Testis (tissue), 2 donors: ENCODE measurements at regions not wholly inside any gene's neighbourhood (a gene's known extent, or its start where the extent isn't known, plus 50 kb on each side); places are given as distances from the start of the nearest gene placed in this dataset.

ENCODE experiments used
- DNase-seq: peaks from one replicate; pipeline ENCODE4 v3.0.0-alpha.2; 2019
- H3K27ac ChIP-seq, 2 donors: fragments of 200-600 bp; sonication (generic); one replicate each; pipeline ENCODE4 v1.5.1; 2019
- H3K27me3 ChIP-seq: fragments of 200-600 bp; sonication (generic); one replicate; pipeline ENCODE4 v1.5.1; 2019
- H3K36me3 ChIP-seq: fragments of 200-600 bp; sonication (generic); one replicate; pipeline ENCODE4 v1.5.1; 2017; ENCODE audit warnings: low read depth; ENCODE audit errors: missing control alignments
- H3K4me1 ChIP-seq: fragments of 200-600 bp; sonication (generic); one replicate; pipeline ENCODE4 v1.5.1; 2019
- H3K4me3 ChIP-seq, 2 donors: fragments of 200-600 bp; sonication (generic); one replicate each; pipeline ENCODE4 v1.5.1; 2017 to 2019
- H3K9me3 ChIP-seq: fragments of 200-600 bp; sonication (generic); one replicate; pipeline ENCODE4 v1.5.1; 2017
- POLR2A ChIP-seq: fragments of 450-650 bp; IDR thresholded peaks from one replicate; pipeline ENCODE4 v1.6.1; 2017; ENCODE audit warnings: antibody characterized with exemption, mild to moderate bottlenecking, moderate library complexity
- WGBS, 2 donors: methylation state at CpG; one replicate each; pipeline ENCODE4 v1.1.5; 2018; 5-methylcytosine and 5-hydroxymethylcytosine counted together
- intact Hi-C: fragments of 100-400 bp; cut with DNase I; formaldehyde crosslinking; loops from one replicate; pipeline ENCODE4 v1.15.1; 2023; ENCODE audit warnings: low total_unique reads
- TF ChIP-seq, protein P1 (sequence below), 3 experiments: fragments of 450-650 bp in 2 of 3; fragments of 200-600 bp in 1 of 3; sonication (generic) in 1 of 3; IDR thresholded peaks; one replicate each; pipeline ENCODE4 v1.5.1; 2016 to 2019; ENCODE audit warnings: antibody characterized with exemption in 3 of 3, mild to moderate bottlenecking in 2 of 3, moderate library complexity in 1 of 3

DNA sequence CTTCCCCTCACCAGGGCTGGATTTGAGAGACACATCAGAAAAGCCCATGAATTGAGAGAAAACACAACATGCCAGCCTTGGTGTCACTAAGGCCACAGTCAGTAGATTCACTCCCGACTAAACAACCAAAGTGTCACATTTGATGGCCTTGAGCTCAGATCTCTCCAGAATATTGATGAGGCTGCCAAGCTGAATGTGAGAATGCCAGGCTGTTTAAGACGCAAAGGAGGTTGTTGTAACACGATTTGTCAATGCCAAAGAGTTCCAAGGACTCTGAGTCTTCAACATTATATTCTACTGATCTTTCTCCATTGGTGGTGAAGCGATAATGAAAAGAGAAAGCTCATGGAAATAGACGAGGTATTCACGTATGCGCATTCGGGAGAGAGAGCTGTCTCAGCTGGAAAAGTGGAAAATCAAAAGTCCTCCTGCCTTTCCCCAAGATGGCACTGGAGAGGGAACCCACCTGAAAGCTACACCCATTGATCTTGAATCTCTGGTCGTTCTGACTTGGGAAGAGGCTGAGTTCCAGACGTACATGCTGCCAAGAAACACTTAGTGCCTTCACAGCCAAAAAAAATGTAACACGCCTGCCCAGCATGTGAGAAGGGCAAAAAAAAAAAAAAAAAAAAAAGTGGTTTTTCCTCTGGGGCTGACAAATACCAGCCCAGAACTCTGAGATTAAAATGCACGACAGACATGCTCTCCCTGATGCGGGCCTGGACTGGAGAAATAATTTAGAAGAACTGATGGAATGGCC, 1159.6 kb downstream of the VRK1 start:
- Histone ChIP-seq H3K9me3 (no peaks in the 10 kb centered on the region), H3K27me3 (no peaks in the 10 kb centered on the region), H3K36me3 (no peaks in the 10 kb centered on the region), H3K27ac (no peak overlapping the region), H3K4me3 (no peak overlapping the region), H3K4me1 (no peaks in the 10 kb centered on the region)
- 72 to 76% methylated on average over 13 of the region's 13 CpGs for WGBS, 2 donors
- intact Hi-C loops: no loop called here
- DNase-seq: no peak
- TF ChIP-seq, protein P1, sequence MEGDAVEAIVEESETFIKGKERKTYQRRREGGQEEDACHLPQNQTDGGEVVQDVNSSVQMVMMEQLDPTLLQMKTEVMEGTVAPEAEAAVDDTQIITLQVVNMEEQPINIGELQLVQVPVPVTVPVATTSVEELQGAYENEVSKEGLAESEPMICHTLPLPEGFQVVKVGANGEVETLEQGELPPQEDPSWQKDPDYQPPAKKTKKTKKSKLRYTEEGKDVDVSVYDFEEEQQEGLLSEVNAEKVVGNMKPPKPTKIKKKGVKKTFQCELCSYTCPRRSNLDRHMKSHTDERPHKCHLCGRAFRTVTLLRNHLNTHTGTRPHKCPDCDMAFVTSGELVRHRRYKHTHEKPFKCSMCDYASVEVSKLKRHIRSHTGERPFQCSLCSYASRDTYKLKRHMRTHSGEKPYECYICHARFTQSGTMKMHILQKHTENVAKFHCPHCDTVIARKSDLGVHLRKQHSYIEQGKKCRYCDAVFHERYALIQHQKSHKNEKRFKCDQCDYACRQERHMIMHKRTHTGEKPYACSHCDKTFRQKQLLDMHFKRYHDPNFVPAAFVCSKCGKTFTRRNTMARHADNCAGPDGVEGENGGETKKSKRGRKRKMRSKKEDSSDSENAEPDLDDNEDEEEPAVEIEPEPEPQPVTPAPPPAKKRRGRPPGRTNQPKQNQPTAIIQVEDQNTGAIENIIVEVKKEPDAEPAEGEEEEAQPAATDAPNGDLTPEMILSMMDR (IDR thresholded peaks at IDR 0.05): no peak
- no peak for TF ChIP-seq POLR2A

DNA sequence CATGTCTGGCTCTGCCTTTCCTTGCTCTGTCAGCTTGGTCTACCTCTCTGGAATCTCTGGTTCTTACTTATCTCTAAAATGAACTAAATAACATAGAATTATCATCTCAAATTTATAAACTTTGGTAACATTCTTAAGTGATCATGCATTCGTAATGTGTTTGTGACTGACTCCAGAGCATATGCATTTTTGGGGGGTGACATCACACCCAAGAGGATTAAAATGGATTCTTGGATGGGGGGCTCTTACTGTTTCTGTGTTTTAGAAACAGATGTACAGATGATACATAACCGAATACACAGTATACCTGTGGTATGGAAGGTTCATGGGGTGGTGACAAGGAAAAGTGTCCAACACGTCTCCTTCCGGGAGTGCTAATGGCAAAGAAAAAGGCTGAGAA, 1162.1 kb downstream of the VRK1 start:
- 93 to 95% methylated on average over 4 of the region's 4 CpGs for WGBS, 2 donors
- Histone ChIP-seq H3K36me3 (no peaks in the 10 kb centered on the region), H3K4me3 (no peak overlapping the region), H3K4me1 (no peaks in the 10 kb centered on the region), H3K9me3 (no peaks in the 10 kb centered on the region), H3K27ac (no peak overlapping the region), H3K27me3 (no peaks in the 10 kb centered on the region)
- intact Hi-C loops: no loop called here
- DNase-seq: no peak
- TF ChIP-seq POLR2A: no peak
- TF ChIP-seq, protein P1 (IDR thresholded peaks at IDR 0.05): no peak

DNA sequence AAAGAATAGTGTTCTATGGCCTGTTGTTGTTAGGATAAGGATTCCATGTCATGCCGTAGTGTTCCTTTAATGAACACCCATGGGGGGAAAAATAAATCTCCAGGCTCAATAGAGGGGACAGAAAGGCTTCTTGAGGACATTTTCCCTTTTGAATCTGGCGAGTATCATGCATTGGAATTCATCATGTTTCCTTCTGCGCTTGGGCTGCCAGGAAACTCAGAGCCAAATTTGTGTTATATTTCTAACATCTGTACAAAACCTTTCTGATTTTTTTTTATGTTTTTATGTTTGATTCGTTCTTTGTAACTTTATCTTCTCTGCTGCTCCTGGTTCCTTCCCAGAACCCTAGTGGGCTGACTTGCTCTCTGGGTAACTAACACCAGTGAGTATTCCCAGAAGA, 1163.3 kb downstream of the VRK1 start:
- Histone ChIP-seq H3K4me3 (no peak overlapping the region), H3K27ac (no peak overlapping the region), H3K27me3 (no peaks in the 10 kb centered on the region), H3K36me3 (no peaks in the 10 kb centered on the region), H3K9me3 (no peaks in the 10 kb centered on the region), H3K4me1 (no peaks in the 10 kb centered on the region)
- TF ChIP-seq, protein P1 (IDR thresholded peaks at IDR 0.05): no peak
- no peak for TF ChIP-seq POLR2A
- no peak for DNase-seq
- intact Hi-C loops: no loop called here
- WGBS, 2 donors: 82 to 88% methylated on average over 4 of the region's 4 CpGs

DNA sequence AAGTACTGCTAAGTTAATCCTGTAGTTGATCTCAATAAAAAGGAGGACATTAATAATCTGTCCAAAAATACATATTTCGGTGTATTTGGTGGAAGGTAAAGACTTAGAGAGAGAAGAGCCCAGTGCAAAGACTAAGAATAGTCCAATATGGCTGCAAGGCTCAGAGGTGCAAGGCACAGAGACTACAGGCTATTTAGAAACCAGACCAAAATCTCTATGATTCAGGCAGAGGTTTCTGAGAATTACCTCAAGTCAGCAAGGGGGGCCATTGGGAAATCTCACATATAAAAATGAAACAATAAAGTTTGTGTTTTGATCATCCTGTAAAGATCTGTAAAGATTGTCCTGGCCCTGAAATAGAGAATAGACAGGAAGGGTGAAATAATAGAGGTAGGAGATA, 1173.0 kb downstream of the VRK1 start:
- TF ChIP-seq, protein P1 (IDR thresholded peaks at IDR 0.05): no peak
- no peak for TF ChIP-seq POLR2A
- H3K36me3 ChIP-seq: no peaks in the 10 kb centered on the region
- no peaks in the 10 kb centered on the region for H3K9me3 ChIP-seq
- DNase-seq: no peak
- intact Hi-C loops: no loop called here
- no peaks in the 10 kb centered on the region for H3K4me1 ChIP-seq
- no peaks in the 10 kb centered on the region for H3K27me3 ChIP-seq
- H3K27ac ChIP-seq: no peak overlapping the region
- WGBS, 2 donors: 0% methylated on average over 1 of the region's 1 CpG
- no peak overlapping the region for H3K4me3 ChIP-seq

DNA sequence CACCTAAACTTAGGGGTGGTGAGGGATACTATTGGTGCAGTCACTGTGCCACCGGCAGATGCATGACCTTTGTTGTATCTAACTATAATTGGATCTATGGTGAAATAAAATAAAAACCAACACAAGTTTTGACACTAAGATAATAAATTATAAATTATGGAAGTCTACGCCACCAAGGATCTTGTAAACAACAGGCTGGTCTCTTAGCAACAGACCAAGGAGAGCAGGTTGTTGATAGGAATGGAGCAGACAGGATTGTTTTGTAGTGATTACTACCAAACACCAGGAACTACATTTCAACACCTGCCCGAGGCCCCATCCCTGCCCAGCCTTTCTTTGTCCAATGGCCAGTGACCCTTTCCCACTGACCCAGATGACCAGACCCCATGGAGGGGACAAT, 1178.0 kb downstream of the VRK1 start:
- Histone ChIP-seq H3K9me3 (no peaks in the 10 kb centered on the region), H3K27me3 (no peaks in the 10 kb centered on the region), H3K27ac (no peak overlapping the region), H3K4me3 (no peak overlapping the region), H3K36me3 (no peaks in the 10 kb centered on the region), H3K4me1 (no peaks in the 10 kb centered on the region)
- DNase-seq: no peak
- no peak for TF ChIP-seq POLR2A
- TF ChIP-seq, protein P1 (IDR thresholded peaks at IDR 0.05): no peak
- intact Hi-C loops: no loop called here
- 84 to 85% methylated on average over 3 of the region's 3 CpGs for WGBS, 2 donors
